AG08395 (cell line): ENCODE measurements at regions not wholly inside any gene's neighbourhood (a gene's known extent, or its start where the extent isn't known, plus 50 kb on each side); places are given as distances from the start of the nearest gene placed in this dataset.

Experiments
- DNase-seq: peaks from one replicate; pipeline ENCODE4 v3.0.0; 2012; ENCODE audit warnings: mixed read lengths, low spot score

- no peak for DNase-seq
Observed at GRCh38 chr6:40721271-40721952, 134.2 kb upstream of the LRFN2 start.

GRCh38 chr6:40720375-40720748 is 133.2 kb upstream of the LRFN2 start:
- DNase-seq, result no peak

GRCh38 chr6:40719671-40720374 is 132.7 kb upstream of the LRFN2 start:
- peak; percentile 65 for DNase-seq

- DNase-seq, result no peak
Observed at GRCh38 chr6:40718401-40718800, 131.2 kb upstream of the LRFN2 start.

GRCh38 chr6:40717411-40718057 is 130.4 kb upstream of the LRFN2 start:
- DNase-seq, result no peak

- no peak for DNase-seq
Observed at GRCh38 chr6:40715570-40716403, 128.6 kb upstream of the LRFN2 start.

- no peak for DNase-seq
Observed at GRCh38 chr6:40714576-40715564, 127.7 kb upstream of the LRFN2 start.

GRCh38 chr6:40714143-40714542 is 127.0 kb upstream of the LRFN2 start:
- DNase-seq, result no peak

GRCh38 chr6:40713002-40713719 is 126.0 kb upstream of the LRFN2 start:
- DNase-seq, result peak; percentile 42

- DNase-seq, result no peak
Observed at GRCh38 chr6:40710626-40711330, 123.6 kb upstream of the LRFN2 start.

GRCh38 chr6:40708049-40708448 is 120.9 kb upstream of the LRFN2 start:
- no peak for DNase-seq

GRCh38 chr6:40706178-40706577 is 119.0 kb upstream of the LRFN2 start:
- DNase-seq, result no peak

GRCh38 chr6:40705354-40705753 is 118.2 kb upstream of the LRFN2 start:
- DNase-seq, result no peak

GRCh38 chr6:40701352-40702007 is 114.3 kb upstream of the LRFN2 start:
- no peak for DNase-seq

GRCh38 chr6:40700006-40700580 is 112.9 kb upstream of the LRFN2 start:
- DNase-seq, result no peak

GRCh38 chr6:40695750-40696415 is 108.7 kb upstream of the LRFN2 start:
- no peak for DNase-seq

GRCh38 chr6:40695114-40695513 is 108.0 kb upstream of the LRFN2 start:
- DNase-seq, result no peak

- no peak for DNase-seq
Observed at GRCh38 chr6:40693768-40694167, 106.6 kb upstream of the LRFN2 start.
